Activated CD4-positive, alpha-beta T cell treated with anti-CD3 and anti-CD28 coated beads, Interleukin-2, amount 10 ng/mL, durations not matched to agents 24 days and 14 days (primary cell): ENCODE measurements at regions not wholly inside any gene's neighbourhood (a gene's known extent, or its start where the extent isn't known, plus 50 kb on each side); places are given as distances from the start of the nearest gene placed in this dataset.

Experiments
- DNase-seq: peaks from one replicate; pipeline ENCODE4 v3.0.0; 2022
- H3K27ac Mint-ChIP-seq: one replicate; pipeline ENCODE4 v1.8.0; 2022; ENCODE audit warnings: mild to moderate bottlenecking, mixed read lengths
- H3K27me3 Mint-ChIP-seq: one replicate; pipeline ENCODE4 v1.8.0; 2022; ENCODE audit warnings: mixed read lengths
- H3K36me3 Mint-ChIP-seq: one replicate; pipeline ENCODE4 v1.8.0; 2022; ENCODE audit warnings: low read depth, mild to moderate bottlenecking, mixed read lengths
- H3K4me1 Mint-ChIP-seq: one replicate; pipeline ENCODE4 v1.8.0; 2021; ENCODE audit warnings: mixed read lengths
- H3K4me3 Mint-ChIP-seq: one replicate; pipeline ENCODE4 v1.8.0; 2022; ENCODE audit warnings: mild to moderate bottlenecking, moderate library complexity, mixed read lengths
- H3K9me3 Mint-ChIP-seq: one replicate; pipeline ENCODE4 v1.8.0; 2021; ENCODE audit warnings: mixed read lengths
- intact Hi-C: fragments of 100-400 bp; cut with micrococcal nuclease; formaldehyde crosslinking; loops from one replicate; pipeline ENCODE4 v1.15.1; 2023

DNA sequence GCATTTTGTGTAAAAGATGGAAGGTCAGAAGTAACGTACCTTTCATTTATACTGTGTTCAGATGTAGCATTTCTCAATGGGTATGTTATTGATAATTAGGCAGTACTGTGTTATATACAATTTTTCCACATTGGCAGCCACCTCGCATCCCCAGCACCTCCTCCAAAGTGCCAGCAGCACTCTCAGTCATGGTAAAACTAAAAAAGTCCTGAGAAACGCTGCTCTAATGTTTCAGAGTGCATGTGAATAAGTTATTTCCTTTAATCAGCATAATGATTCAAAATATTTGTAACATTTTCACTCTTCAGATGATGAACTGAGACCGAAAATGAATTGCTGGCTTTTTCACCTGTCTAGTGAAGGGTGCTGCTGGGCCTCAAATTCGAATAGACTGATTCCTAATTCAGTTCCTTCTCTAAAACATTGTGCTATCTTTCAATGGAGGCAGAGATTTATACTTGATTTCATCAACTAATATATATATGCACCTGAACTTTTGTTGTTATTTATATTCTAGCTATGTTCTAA lies 79.9 kb upstream of the ANKRD55 start:
- Mint-ChIP-seq H3K4me1 (peaks cover 14% of the 10 kb centered on the region), H3K36me3 (no peaks in the 10 kb centered on the region), H3K9me3 (peaks cover 11% of the 10 kb centered on the region), H3K4me3 (no peak overlapping the region), H3K27me3 (no peaks in the 10 kb centered on the region), H3K27ac (no peak overlapping the region)
- intact Hi-C loops: loop anchor here (1.0 kb wide), 1 partner anchor 16 kb away; no protein-coding TSS in a partner anchor
- DNase-seq: no peak

DNA sequence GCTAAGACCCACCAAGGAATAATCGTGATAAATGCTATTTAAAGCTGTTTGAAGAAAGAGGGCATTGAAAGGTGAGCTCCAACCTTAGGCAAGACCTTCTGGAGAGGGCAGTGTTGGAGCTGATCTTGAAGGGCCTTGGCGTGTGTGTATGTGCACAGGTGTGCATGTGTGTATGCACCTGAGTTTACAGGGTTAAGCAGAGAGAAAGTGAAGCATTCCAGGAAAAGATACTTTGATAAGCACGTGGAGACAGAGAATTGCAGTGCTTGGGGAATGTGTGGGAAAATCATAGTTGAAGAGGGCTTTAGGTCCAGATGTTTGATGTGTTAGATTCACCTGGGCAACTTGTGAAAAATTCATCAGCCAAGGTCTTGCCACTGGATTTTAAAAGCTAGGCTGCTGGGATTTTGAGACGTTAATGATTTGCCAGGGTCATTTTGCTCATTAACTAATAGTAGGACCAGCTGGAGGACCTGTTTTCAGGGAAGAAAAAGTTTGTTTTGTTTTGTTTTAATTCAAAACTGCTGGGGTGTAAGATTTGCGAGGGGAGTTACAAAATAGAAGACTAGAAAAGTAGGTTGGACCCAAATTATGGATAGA lies 78.3 kb upstream of the ANKRD55 start:
- H3K4me3 Mint-ChIP-seq: no peak overlapping the region
- no peak for DNase-seq
- H3K9me3 Mint-ChIP-seq: peaks cover 15% of the 10 kb centered on the region
- no peaks in the 10 kb centered on the region for H3K36me3 Mint-ChIP-seq
- H3K27me3 Mint-ChIP-seq: no peaks in the 10 kb centered on the region
- peaks cover 10% of the 10 kb centered on the region for H3K4me1 Mint-ChIP-seq
- intact Hi-C loops: no loop called here
- H3K27ac Mint-ChIP-seq: no peak overlapping the region

DNA sequence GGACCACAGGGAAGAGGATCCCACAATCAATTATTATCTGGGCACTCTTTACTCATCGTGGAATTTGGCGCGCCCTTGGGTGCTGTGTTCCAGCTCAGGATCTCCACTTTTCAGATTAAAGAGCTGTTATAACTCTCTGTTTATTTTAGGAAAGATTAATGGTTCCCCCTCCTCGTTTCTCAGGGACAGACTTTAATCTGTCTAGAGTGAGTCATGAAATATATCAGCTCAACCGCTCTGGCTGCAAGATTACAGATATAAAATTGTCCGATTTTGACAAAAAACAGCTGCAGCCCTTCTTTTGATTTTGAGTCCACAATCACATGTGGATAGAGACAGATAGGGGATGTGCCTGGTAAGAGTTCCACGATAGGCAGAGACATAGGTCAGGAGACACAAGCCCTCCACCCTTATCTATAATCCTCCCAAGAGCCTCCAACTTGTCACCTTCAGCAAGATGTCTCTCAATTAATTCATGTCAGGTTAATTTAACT lies 77.6 kb upstream of the ANKRD55 start:
- peaks cover 10% of the 10 kb centered on the region for H3K4me1 Mint-ChIP-seq
- H3K36me3 Mint-ChIP-seq: no peaks in the 10 kb centered on the region
- no peak overlapping the region for H3K27ac Mint-ChIP-seq
- no peak for DNase-seq
- H3K9me3 Mint-ChIP-seq: peaks cover 20% of the 10 kb centered on the region
- intact Hi-C loops: no loop called here
- H3K27me3 Mint-ChIP-seq: no peaks in the 10 kb centered on the region
- no peak overlapping the region for H3K4me3 Mint-ChIP-seq

DNA sequence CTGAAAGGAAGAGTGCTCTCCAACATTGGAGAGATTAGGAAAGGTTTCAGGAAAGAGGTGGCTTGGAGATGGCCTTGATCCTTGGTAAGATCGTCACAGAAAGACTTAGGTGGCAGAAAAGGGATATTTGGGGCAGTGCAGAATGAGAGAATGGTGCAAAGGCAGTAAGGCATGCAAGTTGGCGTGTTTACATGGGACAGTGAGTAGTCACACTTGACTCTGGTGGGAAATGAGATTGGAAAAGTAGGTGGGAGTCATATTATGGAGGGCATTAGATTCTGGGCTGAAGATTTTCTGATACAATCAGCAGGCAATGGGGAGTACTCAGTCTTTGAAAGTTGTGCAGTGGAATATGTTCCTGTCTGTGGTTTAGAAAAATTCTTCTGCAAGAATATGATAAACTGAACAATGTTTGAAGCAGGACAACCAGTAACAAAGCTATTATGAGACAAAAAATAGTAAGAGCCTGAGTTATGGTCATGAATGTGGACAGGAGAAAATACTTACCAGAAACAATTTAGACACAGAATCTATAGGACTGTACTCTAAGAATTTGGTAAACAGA lies 76.2 kb upstream of the ANKRD55 start:
- Mint-ChIP-seq H3K27ac (no peak overlapping the region), H3K27me3 (no peaks in the 10 kb centered on the region), H3K4me3 (no peak overlapping the region), H3K9me3 (peaks cover 23% of the 10 kb centered on the region), H3K4me1 (peaks cover 10% of the 10 kb centered on the region), H3K36me3 (no peaks in the 10 kb centered on the region)
- DNase-seq: no peak
- intact Hi-C loops: no loop called here

DNA sequence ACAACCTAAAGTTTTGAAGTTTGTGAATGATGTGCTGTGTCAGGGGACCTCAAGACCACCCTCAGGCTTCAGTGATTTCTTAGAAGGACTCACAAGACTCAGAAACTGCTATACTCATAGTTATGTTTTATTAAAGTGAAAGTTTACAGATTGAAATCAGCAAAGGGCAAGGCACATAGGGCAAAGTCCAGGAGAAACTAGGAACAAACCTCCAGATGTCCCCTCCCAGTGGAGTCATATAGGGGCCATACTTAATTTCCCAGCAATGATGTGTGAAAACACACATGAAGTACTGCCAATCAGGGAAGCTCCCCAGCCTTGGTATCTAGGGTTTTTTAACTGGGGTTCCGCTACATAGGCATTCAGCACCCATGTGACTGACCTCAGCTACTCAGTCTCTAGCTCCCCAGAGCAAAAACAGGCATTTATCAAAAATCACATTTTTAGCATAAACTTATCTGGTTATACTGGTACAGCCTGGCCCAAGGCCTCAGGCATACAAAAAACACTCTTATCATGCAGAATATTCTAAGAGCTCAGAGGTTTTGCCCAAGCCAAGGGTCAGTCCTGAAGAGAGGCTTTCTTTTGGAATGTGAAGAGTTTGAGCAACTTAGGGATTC lies 74.7 kb upstream of the ANKRD55 start:
- intact Hi-C loops: no loop called here
- Mint-ChIP-seq H3K27me3 (no peaks in the 10 kb centered on the region), H3K9me3 (peaks cover 23% of the 10 kb centered on the region)

DNA sequence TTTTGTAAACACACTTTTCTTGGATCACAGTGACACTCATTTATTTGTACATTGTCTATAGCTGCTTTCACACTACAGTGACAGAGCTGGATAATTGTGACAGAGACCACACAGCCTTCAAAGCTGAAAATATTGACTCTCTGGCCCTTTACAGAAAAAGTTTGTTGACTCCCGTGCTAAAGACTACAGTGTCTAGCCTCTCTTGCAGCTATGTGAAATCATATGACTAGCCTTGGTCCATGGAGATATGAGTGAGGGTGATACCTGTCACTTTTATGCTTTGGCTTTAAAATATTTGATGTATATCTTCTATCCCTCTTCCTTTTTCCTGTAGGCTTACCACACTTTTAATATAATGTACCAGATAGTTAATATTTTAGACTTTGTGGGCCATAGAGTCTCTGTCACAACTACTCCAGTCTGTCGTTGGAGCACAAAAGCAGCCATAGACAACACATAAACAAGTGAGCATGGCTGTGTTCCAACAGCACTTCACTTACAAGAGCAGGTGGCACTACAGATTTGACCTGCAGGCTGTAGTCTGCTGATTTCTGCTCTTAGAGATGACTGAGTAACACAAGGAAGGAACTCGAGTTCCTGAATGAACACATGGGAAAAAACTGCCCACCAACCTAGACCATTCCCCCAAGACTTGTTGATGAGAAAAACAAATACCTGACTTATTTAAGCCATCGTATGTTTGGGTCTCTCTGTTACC lies 73.5 kb upstream of the ANKRD55 start:
- H3K27me3 Mint-ChIP-seq: no peaks in the 10 kb centered on the region
- peaks cover 23% of the 10 kb centered on the region for H3K9me3 Mint-ChIP-seq
- H3K27ac Mint-ChIP-seq: no peak overlapping the region
- H3K36me3 Mint-ChIP-seq: no peaks in the 10 kb centered on the region
- DNase-seq: no peak
- H3K4me1 Mint-ChIP-seq: peaks cover 3% of the 10 kb centered on the region
- intact Hi-C loops: no loop called here
- H3K4me3 Mint-ChIP-seq: no peak overlapping the region

More for the DNA sequence above, 74.7 kb upstream of the ANKRD55 start:
- Mint-ChIP-seq H3K36me3 (no peaks in the 10 kb centered on the region), H3K4me1 (peaks cover 5% of the 10 kb centered on the region), H3K4me3 (no peak overlapping the region), H3K27ac (no peak overlapping the region)
- DNase-seq: no peak

DNA sequence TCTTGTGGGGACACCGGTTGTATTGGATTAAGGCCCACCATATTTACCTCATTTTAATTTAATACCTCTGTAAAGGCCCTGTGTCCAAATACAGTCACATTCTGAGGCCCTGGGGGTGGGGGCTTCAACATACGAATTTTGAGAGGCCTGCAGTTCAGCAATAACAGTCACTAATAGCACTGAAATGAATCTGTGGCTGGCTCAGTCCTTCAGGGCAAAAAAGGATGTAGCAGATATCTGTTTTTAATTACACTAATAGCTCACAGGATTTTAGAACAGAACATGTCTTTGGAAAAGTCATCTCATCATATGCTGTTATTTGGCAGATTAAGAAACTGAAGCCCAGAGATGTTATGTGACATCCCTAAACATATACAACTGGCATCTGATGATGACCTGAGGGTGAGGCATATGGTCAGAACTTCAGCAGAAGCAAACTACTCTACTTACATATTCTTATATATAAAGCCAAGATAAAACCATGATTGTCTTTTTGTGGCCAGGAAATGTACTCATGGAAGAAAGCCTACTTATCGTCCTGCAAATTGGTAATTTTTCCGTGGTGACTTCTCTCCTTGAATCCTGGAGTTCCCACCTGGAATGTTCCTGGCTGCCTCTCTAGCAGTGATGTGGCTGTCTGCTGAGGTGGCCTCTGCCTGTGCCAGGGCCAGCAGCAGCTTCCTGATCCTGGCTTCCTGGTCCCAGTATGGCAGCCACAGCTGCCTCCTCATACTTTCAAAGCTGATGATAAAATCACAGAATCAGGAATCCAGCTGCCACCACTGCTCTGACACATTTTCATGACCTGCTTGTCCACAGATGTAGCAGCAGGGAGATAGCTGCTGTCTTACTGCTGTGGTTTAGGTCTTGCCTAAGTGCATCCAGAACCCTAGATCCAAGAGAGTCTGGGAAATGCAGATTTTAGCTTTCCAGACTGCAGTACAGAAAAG lies 72.1 kb upstream of the ANKRD55 start:
- H3K4me1 Mint-ChIP-seq: peaks cover 3% of the 10 kb centered on the region

DNA sequence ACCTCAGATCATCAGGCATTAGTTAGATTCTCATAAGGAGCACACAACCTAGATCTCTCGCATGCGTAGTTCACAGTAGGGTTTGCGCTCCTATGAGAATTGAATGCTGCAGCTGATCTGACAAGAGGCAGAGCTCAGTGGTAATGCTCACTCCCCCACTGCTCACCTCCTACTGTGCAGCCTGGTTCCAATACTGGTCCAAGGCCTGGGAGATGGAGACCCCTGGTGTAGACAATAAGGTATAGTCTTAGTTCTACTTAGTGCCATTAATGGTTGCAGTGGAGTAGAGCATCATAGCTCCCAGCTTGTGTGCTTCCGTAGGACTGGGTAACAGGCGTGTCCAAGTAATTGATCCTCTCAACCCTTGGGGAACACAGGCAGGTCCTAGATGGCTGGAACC lies 70.4 kb upstream of the ANKRD55 start:
- Mint-ChIP-seq H3K36me3 (no peaks in the 10 kb centered on the region), H3K4me1 (peaks cover 3% of the 10 kb centered on the region), H3K27me3 (no peaks in the 10 kb centered on the region), H3K9me3 (peaks cover 12% of the 10 kb centered on the region), H3K27ac (no peak overlapping the region), H3K4me3 (no peak overlapping the region)
- DNase-seq: no peak
- intact Hi-C loops: no loop called here

More for the DNA sequence above, 72.1 kb upstream of the ANKRD55 start:
- intact Hi-C loops: no loop called here
- Mint-ChIP-seq H3K9me3 (peaks cover 22% of the 10 kb centered on the region), H3K27ac (no peak overlapping the region), H3K36me3 (no peaks in the 10 kb centered on the region), H3K27me3 (no peaks in the 10 kb centered on the region), H3K4me3 (no peak overlapping the region)
- no peak for DNase-seq

DNA sequence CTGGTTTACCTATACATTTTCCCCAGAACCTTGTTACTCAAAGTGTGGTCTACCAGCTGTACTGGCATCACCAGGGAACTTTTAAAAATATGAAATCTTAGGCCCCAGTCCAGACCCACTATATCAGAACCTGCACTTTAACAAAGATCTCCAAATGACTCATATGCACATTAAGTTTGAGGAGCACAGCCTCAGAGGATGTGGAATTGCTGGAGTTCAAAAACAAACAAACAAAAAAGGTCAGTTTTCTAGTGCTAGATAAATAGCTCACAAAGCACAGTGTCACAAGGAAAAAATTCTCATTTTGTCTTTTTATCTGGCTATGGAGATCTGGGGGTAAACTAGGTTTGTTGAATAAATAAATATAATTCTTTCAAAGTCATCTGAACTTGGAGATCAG lies 68.9 kb upstream of the ANKRD55 start:
- H3K9me3 Mint-ChIP-seq: peaks cover 18% of the 10 kb centered on the region
- H3K27me3 Mint-ChIP-seq: no peaks in the 10 kb centered on the region
- no peak overlapping the region for H3K4me3 Mint-ChIP-seq
- intact Hi-C loops: no loop called here
- H3K4me1 Mint-ChIP-seq: peaks cover 8% of the 10 kb centered on the region
- DNase-seq: no peak
- no peak overlapping the region for H3K27ac Mint-ChIP-seq
- H3K36me3 Mint-ChIP-seq: no peaks in the 10 kb centered on the region

DNA sequence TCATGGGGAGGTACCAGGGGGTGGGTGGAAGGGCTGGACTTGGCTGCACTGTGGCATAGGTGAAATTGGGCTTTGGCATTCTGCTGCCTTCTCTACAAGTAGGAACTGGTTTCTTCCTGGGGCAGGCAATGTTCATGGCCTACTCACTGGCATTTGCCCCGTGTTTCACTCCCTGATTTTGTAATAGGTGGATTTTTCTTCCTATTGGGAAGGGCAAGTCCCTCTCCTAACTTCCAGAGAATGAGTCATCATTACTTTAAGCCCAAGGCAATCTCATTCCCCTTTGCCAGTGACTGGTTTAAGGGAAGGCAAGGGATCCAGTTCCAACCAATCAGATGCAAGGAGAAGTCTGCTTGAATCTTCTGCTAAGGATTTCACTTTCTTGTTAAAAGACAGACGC lies 67.9 kb upstream of the ANKRD55 start:
- Mint-ChIP-seq H3K9me3 (peaks cover 12% of the 10 kb centered on the region), H3K27ac (no peak overlapping the region), H3K27me3 (no peaks in the 10 kb centered on the region), H3K4me1 (peaks cover 8% of the 10 kb centered on the region), H3K4me3 (no peak overlapping the region), H3K36me3 (no peaks in the 10 kb centered on the region)
- DNase-seq: no peak
- intact Hi-C loops: no loop called here

DNA sequence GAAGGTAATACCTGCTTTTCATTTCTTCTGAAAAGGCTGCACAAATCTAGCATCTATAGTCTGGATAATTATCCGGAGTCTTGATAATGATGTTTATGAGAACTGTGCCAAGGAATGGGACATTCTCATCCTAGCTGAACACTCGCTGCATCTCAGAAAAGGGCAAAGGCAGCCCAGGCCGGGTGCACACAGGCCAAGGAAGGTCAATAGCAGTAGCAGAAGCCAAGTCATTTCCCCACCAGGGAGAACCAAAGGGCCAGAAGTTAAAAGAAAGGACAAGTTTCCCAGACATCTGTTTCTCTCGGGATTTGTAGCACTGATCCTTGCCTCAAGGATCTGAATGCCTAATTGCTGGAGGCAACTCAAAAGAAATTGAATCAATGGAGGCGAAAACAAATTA lies 66.1 kb upstream of the ANKRD55 start:
- DNase-seq: no peak
- H3K36me3 Mint-ChIP-seq: no peaks in the 10 kb centered on the region
- H3K27ac Mint-ChIP-seq: no peak overlapping the region
- intact Hi-C loops: no loop called here
- H3K9me3 Mint-ChIP-seq: peaks cover 10% of the 10 kb centered on the region
- H3K27me3 Mint-ChIP-seq: no peaks in the 10 kb centered on the region
- no peak overlapping the region for H3K4me3 Mint-ChIP-seq
- peaks cover 8% of the 10 kb centered on the region for H3K4me1 Mint-ChIP-seq

DNA sequence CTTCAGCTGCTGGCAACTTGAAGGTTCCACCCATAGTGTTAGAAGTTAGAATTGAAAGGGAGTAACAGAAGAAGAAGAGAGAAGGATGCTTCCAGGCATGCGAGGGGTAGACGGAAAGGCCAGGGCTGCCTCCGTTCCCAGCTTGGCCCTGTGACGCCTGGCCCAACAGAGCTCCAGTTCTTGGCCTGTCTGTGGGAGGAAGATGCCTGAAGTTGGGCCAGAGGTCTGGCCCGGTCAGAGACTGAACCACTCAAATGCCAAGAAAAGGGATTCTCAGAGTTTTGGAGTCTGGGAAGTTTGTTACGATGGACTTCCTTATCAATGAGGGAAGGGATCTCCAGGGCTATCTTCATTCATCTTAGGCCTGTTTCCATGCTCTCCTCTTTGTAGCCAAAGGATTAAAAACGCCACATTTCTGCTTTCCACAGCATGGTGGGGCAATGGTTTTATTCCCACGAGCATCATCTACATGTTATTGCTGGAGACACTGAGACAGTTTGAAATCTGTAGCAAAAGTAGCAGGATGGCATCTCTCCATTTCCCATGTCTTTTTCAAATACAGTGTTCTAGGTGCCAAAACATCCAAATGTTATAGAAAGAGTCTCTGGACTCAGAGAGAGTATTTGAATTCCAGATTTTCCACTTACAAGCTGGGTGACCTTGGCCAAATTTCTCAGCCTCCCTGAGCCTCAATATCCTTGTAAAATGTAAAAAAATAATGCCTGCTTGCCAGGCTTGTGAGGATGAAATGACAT lies 65.4 kb upstream of the ANKRD55 start:
- Mint-ChIP-seq H3K27me3 (no peaks in the 10 kb centered on the region), H3K4me1 (peaks cover 10% of the 10 kb centered on the region), H3K27ac (no peak overlapping the region), H3K9me3 (peaks cover 13% of the 10 kb centered on the region), H3K4me3 (no peak overlapping the region), H3K36me3 (no peaks in the 10 kb centered on the region)
- DNase-seq: no peak
- intact Hi-C loops: no loop called here

DNA sequence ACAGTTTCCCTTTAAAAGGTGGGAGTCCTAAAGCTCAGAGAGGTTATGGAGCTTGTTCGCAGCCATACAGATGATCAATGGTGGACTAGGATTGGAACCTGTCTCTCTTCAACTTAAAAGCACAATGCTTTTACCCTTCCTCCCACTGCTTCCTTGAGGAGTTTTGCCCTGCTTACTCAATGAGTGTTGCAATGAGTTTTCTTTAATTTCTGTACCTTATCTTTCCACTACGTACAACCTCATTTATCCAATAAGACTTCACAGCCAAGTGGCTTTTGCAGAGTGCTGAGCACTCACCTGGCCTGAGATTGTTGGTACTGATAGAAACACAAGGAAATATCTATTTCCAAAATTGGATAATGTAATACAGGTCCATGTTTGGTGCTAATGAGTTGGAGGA lies 64.7 kb upstream of the ANKRD55 start:
- peaks cover 10% of the 10 kb centered on the region for H3K4me1 Mint-ChIP-seq
- no peaks in the 10 kb centered on the region for H3K36me3 Mint-ChIP-seq
- H3K27me3 Mint-ChIP-seq: no peaks in the 10 kb centered on the region

More for the DNA sequence above, 64.7 kb upstream of the ANKRD55 start:
- Mint-ChIP-seq H3K27ac (no peak overlapping the region), H3K4me3 (no peak overlapping the region), H3K9me3 (peaks cover 16% of the 10 kb centered on the region)
- intact Hi-C loops: no loop called here
- no peak for DNase-seq
